ENCODE measurements at regions not wholly inside any gene's neighbourhood (a gene's known extent, or its start where the extent isn't known, plus 50 kb on each side); places are given as distances from the start of the nearest gene placed in this dataset.
A peak's percentile ranks its signal among the peaks of the same experiment; 100 is the strongest.

DNA sequence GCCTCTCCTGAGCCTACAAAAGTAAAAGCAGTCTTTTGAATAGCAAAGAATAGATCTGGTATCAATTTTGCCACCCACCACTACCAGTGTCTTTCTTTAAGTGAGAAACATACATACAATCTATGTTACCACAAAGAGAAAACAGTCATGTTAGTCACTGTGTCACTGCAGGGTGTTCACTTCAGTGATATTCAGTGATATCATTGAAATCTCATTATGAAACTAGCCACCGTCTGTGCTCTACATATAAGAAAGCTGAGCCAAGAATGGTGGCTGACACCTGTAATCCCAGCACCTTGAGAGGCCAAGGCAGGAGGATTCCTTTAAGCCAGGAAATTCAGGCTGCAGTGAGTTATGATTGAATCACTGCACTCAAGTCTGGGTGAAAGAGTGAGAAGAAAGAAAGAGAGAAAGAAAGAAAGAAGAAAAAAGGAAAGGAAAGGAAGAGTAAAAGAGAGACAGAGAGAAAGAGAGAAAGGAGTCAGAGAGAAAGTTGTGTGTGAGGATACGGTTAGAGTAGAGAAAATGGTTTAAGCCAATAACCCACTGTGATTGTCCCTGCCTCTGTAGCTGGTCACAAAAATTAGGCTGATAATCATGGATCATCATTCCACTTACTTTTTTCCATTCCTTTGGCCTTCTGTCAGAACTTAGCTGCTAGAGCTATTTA, 847.1 kb downstream of the FAM181B start:
- H3K27me3 Mint-ChIP-seq: no peaks in the 10 kb centered on the region
- WGBS (ENCODE audit: insufficient coverage): no CpG with 5 or more reads among the region's 2 CpGs
- H3K27ac Mint-ChIP-seq: peak overlapping the region in 1 of 2 donors; percentile 0
- DNase-seq (no peak), ATAC-seq (replicated peaks in 1 of 4) (no peak)
- ChIA-PET CTCF (no interaction called here), POLR2A (no interaction called here)
- H3K4me3 Mint-ChIP-seq: no peak overlapping the region
- H3K36me3 Mint-ChIP-seq: no peaks in the 10 kb centered on the region
- no peaks in the 10 kb centered on the region for H3K27me3 ChIP-seq (replicated peaks in 1 of 2; ENCODE audit: control insufficient read depth in 2 of 2, extremely low read depth in 1 of 2, insufficient read depth in 2 of 2, low read length in 1 of 2)
- no peaks in the 10 kb centered on the region for H3K4me1 ChIP-seq (ENCODE audit: control insufficient read depth in 1 of 2, extremely low read depth in 1 of 2, insufficient read depth in 2 of 2, low read length in 2 of 2)
- peaks cover 4 to 7% (median 5%) of the 10 kb centered on the region in 3 donors for H3K9me3 Mint-ChIP-seq
- no peak overlapping the region for H3K27ac ChIP-seq (ENCODE audit: low read length)
- H3K9me3 ChIP-seq: no peaks in the 10 kb centered on the region
- H3K36me3 ChIP-seq (ENCODE audit: control insufficient read depth in 2 of 2, extremely low read depth in 1 of 2, insufficient read depth in 1 of 2, low read length in 1 of 2): no peaks in the 10 kb centered on the region
- H3K4me1 Mint-ChIP-seq: no peaks in the 10 kb centered on the region
- H3K4me3 ChIP-seq (ENCODE audit: control insufficient read depth in 1 of 2, extremely low read depth in 1 of 2, low read length in 1 of 2): no peak overlapping the region

DNA sequence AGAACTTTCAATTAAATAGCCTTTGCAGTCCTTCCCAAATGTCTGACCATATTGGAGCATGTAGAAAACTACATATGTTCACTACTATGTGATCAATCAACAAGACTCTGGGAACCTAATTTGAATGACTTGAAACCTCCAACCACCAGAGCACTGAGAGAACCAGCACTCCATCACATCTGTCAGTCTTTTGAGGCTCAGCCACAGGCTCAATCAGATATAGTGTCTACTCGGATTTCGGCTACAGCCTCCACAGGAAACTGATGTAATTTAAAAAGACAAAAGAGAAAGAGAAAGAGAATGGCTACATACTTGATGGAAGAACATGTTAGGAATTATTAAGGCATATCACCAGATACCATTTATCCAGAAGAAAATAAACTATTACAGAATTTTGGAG, 859.0 kb downstream of the FAM181B start:
- peaks cover 35 to 48% (median 38%) of the 10 kb centered on the region in 3 donors for H3K4me1 Mint-ChIP-seq
- ATAC-seq (replicated peaks in 1 of 4) (peak in 1 of 4 experiments; percentile 23), DNase-seq (peak in 12 of 35 experiments; percentile 1 to 47 (median 7))
- H3K27ac Mint-ChIP-seq: peak overlapping the region; percentile 0 to 36
- H3K4me3 Mint-ChIP-seq: peak overlapping the region in 1 of 3 donors; percentile 54
- CTCF ChIA-PET: no interaction called here
- no peaks in the 10 kb centered on the region for H3K36me3 ChIP-seq (ENCODE audit: control insufficient read depth in 2 of 2, extremely low read depth in 1 of 2, insufficient read depth in 1 of 2, low read length in 1 of 2)
- H3K36me3 Mint-ChIP-seq: no peaks in the 10 kb centered on the region
- no CpG with 5 or more reads among the region's 2 CpGs for WGBS (ENCODE audit: insufficient coverage)
- POLR2A ChIA-PET: no interaction called here
- no peaks in the 10 kb centered on the region for H3K9me3 Mint-ChIP-seq
- H3K27me3 ChIP-seq (replicated peaks in 1 of 2; ENCODE audit: control insufficient read depth in 2 of 2, extremely low read depth in 1 of 2, insufficient read depth in 2 of 2, low read length in 1 of 2): no peaks in the 10 kb centered on the region
- no peaks in the 10 kb centered on the region for H3K27me3 Mint-ChIP-seq
- no peaks in the 10 kb centered on the region for H3K9me3 ChIP-seq
- no peak overlapping the region for H3K27ac ChIP-seq (ENCODE audit: low read length)
- H3K4me1 ChIP-seq (ENCODE audit: control insufficient read depth in 1 of 2, extremely low read depth in 1 of 2, insufficient read depth in 2 of 2, low read length in 2 of 2): peaks cover 5 to 24% of the 10 kb centered on the region in 2 experiments
- no peak overlapping the region for H3K4me3 ChIP-seq (ENCODE audit: control insufficient read depth in 1 of 2, extremely low read depth in 1 of 2, low read length in 1 of 2)

DNA sequence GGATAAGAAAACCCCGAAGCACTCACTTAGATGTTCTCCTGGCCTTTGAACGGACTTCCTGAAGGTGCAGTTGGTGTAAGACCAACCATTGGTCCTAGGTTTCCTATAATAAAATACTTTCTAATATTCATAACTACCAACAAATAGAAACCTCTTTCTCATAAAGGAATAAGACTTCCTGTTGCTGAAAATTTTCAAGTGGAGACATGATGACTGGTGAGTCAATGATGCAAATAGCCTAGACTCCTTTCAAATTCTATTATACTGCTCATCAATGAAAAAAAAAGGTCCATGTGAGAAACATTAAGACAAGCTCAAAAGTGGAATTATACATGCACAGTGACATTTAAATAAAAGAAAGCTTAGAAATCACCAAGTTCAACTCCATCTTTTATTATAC, 862.8 kb downstream of the FAM181B start:
- no peak for ATAC-seq (replicated peaks in 1 of 4)
- H3K4me3 ChIP-seq (ENCODE audit: control insufficient read depth in 1 of 2, extremely low read depth in 1 of 2, low read length in 1 of 2): no peak overlapping the region
- no peaks in the 10 kb centered on the region for H3K36me3 Mint-ChIP-seq
- no peak for DNase-seq
- peak overlapping the region; percentile 25 to 91 for H3K27ac Mint-ChIP-seq
- no CpG with 5 or more reads among the region's 2 CpGs for WGBS (ENCODE audit: insufficient coverage)
- H3K4me3 Mint-ChIP-seq: peak overlapping the region in 1 of 3 donors; percentile 71
- H3K9me3 Mint-ChIP-seq: peaks cover 0 to 2% (median 0%) of the 10 kb centered on the region in 3 donors
- POLR2A ChIA-PET: interaction anchor here in 1 of 2 donors (0.7 kb wide), 1 partner anchor 1030 kb away, joined by 8 read pairs; the partner anchor contains the start of gene DDIAS
- no peaks in the 10 kb centered on the region for H3K27me3 Mint-ChIP-seq
- peak overlapping the region; percentile 71 for H3K27ac ChIP-seq (ENCODE audit: low read length)
- no peaks in the 10 kb centered on the region for H3K36me3 ChIP-seq (ENCODE audit: control insufficient read depth in 2 of 2, extremely low read depth in 1 of 2, insufficient read depth in 1 of 2, low read length in 1 of 2)
- H3K4me1 Mint-ChIP-seq: peaks cover 55 to 62% (median 57%) of the 10 kb centered on the region in 3 donors
- H3K27me3 ChIP-seq (replicated peaks in 1 of 2; ENCODE audit: control insufficient read depth in 2 of 2, extremely low read depth in 1 of 2, insufficient read depth in 2 of 2, low read length in 1 of 2): no peaks in the 10 kb centered on the region
- H3K4me1 ChIP-seq (ENCODE audit: control insufficient read depth in 1 of 2, extremely low read depth in 1 of 2, insufficient read depth in 2 of 2, low read length in 2 of 2): peaks cover 18 to 38% of the 10 kb centered on the region in 2 experiments
- H3K9me3 ChIP-seq: no peaks in the 10 kb centered on the region
- CTCF ChIA-PET: interaction anchor here in 1 of 2 donors (0.7 to 1.5 kb wide), 2 partner anchors 9 to 83 kb away, joined by 3 to 4 read pairs; no protein-coding TSS in a partner anchor

DNA sequence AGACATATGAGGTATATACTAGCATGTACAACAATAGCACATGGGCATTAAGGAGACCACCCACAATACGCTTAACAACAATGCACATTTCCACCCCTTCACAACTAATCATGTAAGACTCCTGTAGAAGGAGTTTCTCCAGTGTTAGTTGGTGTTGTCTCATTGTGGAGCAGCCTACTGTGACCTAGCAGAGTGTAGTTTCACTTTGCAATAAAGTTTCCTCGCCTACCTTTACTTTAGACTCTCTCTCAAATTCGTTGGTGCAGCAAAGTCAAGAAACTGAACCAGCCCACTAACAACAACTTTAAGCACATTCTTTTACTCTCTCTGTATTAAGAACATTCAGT, 863.6 kb downstream of the FAM181B start:
- Histone ChIP-seq H3K4me1 (ENCODE audit: control insufficient read depth in 1 of 2, extremely low read depth in 1 of 2, insufficient read depth in 2 of 2, low read length in 2 of 2) (peaks cover 16 to 34% of the 10 kb centered on the region in 2 experiments), H3K36me3 (ENCODE audit: control insufficient read depth in 2 of 2, extremely low read depth in 1 of 2, insufficient read depth in 1 of 2, low read length in 1 of 2) (no peaks in the 10 kb centered on the region), H3K27ac (ENCODE audit: low read length) (peak overlapping the region; percentile 71), H3K4me3 (ENCODE audit: control insufficient read depth in 1 of 2, extremely low read depth in 1 of 2, low read length in 1 of 2) (peak overlapping the region; percentile 39 to 44), H3K27me3 (replicated peaks in 1 of 2; ENCODE audit: control insufficient read depth in 2 of 2, extremely low read depth in 1 of 2, insufficient read depth in 2 of 2, low read length in 1 of 2) (no peaks in the 10 kb centered on the region), H3K9me3 (no peaks in the 10 kb centered on the region)
- peak overlapping the region; percentile 68 to 75 (median 71) for H3K4me3 Mint-ChIP-seq
- peaks cover 48 to 55% (median 49%) of the 10 kb centered on the region in 3 donors for H3K4me1 Mint-ChIP-seq
- POLR2A ChIA-PET: no interaction called here
- CTCF ChIA-PET: interaction anchor here in 1 of 2 donors (1.5 kb wide), 1 partner anchor 83 kb away, joined by 4 read pairs; no protein-coding TSS in a partner anchor
- no CpG with 5 or more reads among the region's 3 CpGs for WGBS (ENCODE audit: insufficient coverage)
- peaks cover 0 to 2% (median 0%) of the 10 kb centered on the region in 3 donors for H3K9me3 Mint-ChIP-seq
- H3K27me3 Mint-ChIP-seq: no peaks in the 10 kb centered on the region
- peak; percentile 67 to 77 (median 72) for ATAC-seq (replicated peaks in 1 of 4)
- H3K36me3 Mint-ChIP-seq: no peaks in the 10 kb centered on the region
- DNase-seq: peak in 11 of 35 experiments; percentile 3 to 30 (median 14)
- H3K27ac Mint-ChIP-seq: peak overlapping the region; percentile 88 to 91

DNA sequence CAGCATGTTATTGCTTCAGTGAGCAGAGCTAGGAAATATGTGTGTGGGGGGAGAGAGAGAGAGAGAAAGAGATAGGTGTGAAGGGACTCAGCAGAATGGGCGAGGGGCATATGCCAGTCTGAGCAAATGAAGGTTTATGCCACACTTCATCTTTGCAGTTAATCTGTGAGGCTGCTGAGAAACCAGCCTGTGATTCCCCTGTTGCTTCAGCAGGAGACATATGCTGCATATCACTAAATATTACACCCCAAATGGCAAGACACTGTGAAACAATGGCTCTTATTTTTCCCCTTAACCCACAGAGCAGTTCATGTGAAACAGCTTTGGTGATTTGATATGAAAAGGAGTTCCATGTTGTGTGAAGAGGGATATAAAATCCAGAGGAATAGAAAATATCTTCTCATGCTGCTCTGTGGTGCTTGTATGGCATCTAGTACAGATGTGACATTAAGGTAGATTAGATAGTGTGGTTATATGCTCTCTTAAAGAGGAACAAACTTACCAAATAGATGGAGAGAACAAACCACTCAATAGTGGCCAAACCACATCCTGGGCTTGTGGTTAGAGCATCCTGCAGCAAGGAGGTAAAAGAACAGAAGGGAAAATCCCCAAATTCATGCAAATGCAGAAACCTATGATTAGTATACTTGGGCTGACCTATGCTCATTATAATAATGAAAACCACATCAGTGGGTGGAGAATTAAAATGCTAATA, 864.2 kb downstream of the FAM181B start:
- H3K4me1 Mint-ChIP-seq: peaks cover 44 to 52% (median 44%) of the 10 kb centered on the region in 3 donors
- H3K27ac Mint-ChIP-seq: peak overlapping the region; percentile 88 to 91
- no peaks in the 10 kb centered on the region for H3K9me3 ChIP-seq
- peaks cover 0 to 2% (median 0%) of the 10 kb centered on the region in 3 donors for H3K9me3 Mint-ChIP-seq
- ChIA-PET POLR2A (no interaction called here), CTCF (interaction anchor here (0.7 to 1.5 kb wide), 3 partner anchors 82 to 399 kb away, joined by 3 to 4 read pairs (median 3); no protein-coding TSS in a partner anchor)
- H3K27me3 ChIP-seq (replicated peaks in 1 of 2; ENCODE audit: control insufficient read depth in 2 of 2, extremely low read depth in 1 of 2, insufficient read depth in 2 of 2, low read length in 1 of 2): no peaks in the 10 kb centered on the region
- DNase-seq: peak; percentile 39 to 94 (median 82)
- H3K27me3 Mint-ChIP-seq: no peaks in the 10 kb centered on the region
- no CpG with 5 or more reads among the region's 1 CpG for WGBS (ENCODE audit: insufficient coverage)
- H3K36me3 Mint-ChIP-seq: no peaks in the 10 kb centered on the region
- peak overlapping the region; percentile 71 for H3K27ac ChIP-seq (ENCODE audit: low read length)
- H3K4me3 Mint-ChIP-seq: peak overlapping the region; percentile 68 to 75 (median 71)
- ATAC-seq (replicated peaks in 1 of 4): peak; percentile 86 to 94 (median 92)
- peaks cover 15 to 32% of the 10 kb centered on the region in 2 experiments for H3K4me1 ChIP-seq (ENCODE audit: control insufficient read depth in 1 of 2, extremely low read depth in 1 of 2, insufficient read depth in 2 of 2, low read length in 2 of 2)
- peak overlapping the region; percentile 39 to 44 for H3K4me3 ChIP-seq (ENCODE audit: control insufficient read depth in 1 of 2, extremely low read depth in 1 of 2, low read length in 1 of 2)
- no peaks in the 10 kb centered on the region for H3K36me3 ChIP-seq (ENCODE audit: control insufficient read depth in 2 of 2, extremely low read depth in 1 of 2, insufficient read depth in 1 of 2, low read length in 1 of 2)

DNA sequence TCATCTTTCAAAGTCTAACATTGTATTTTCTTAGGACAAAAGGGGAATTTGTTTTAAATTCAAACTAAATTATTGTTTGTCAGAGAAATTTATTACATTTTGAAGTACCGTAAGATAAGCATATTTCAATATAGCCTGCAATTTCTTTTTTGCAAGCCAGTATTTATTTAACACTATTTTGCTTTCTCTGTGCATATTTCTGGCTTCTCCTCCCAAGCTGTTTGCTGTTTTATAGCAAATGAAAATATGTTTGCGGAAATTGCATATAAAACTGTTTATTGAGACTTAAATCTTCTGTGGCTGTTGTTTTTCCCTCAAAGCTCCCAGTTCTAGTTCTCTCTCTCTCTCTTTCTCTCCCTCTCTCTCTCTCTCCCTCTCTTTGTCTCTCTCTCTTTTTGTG, 866.8 kb downstream of the FAM181B start:
- DNase-seq: no peak
- Mint-ChIP-seq H3K9me3 (peaks cover 0 to 2% (median 0%) of the 10 kb centered on the region in 3 donors), H3K27ac (no peak overlapping the region), H3K36me3 (no peaks in the 10 kb centered on the region), H3K4me1 (peaks cover 40 to 48% (median 45%) of the 10 kb centered on the region in 3 donors), H3K27me3 (no peaks in the 10 kb centered on the region), H3K4me3 (no peak overlapping the region)
- Histone ChIP-seq H3K9me3 (no peaks in the 10 kb centered on the region), H3K27ac (ENCODE audit: low read length) (no peak overlapping the region), H3K36me3 (ENCODE audit: control insufficient read depth in 2 of 2, extremely low read depth in 1 of 2, insufficient read depth in 1 of 2, low read length in 1 of 2) (no peaks in the 10 kb centered on the region), H3K27me3 (replicated peaks in 1 of 2; ENCODE audit: control insufficient read depth in 2 of 2, extremely low read depth in 1 of 2, insufficient read depth in 2 of 2, low read length in 1 of 2) (no peaks in the 10 kb centered on the region), H3K4me1 (ENCODE audit: control insufficient read depth in 1 of 2, extremely low read depth in 1 of 2, insufficient read depth in 2 of 2, low read length in 2 of 2) (peaks cover 15 to 29% of the 10 kb centered on the region in 2 experiments), H3K4me3 (ENCODE audit: control insufficient read depth in 1 of 2, extremely low read depth in 1 of 2, low read length in 1 of 2) (no peak overlapping the region)
- no CpG with 5 or more reads among the region's 2 CpGs for whole genome bisulfite sequencing (ENCODE audit: insufficient coverage)
- no peak for ATAC-seq (replicated peaks in 1 of 4)
- POLR2A ChIA-PET: interaction anchor here in 1 of 2 donors (0.6 kb wide), 1 partner anchor 70 kb away, joined by 3 read pairs; no protein-coding TSS in a partner anchor
- CTCF ChIA-PET: no interaction called here
